ENCODE measurements at regions not wholly inside any gene's neighbourhood (a gene's known extent, or its start where the extent isn't known, plus 50 kb on each side); places are given as distances from the start of the nearest gene placed in this dataset.

GRCh38 chr20:60658681-60659080, 593.4 kb upstream of the CDH4 start:
- DNase-seq = no peak

DNA sequence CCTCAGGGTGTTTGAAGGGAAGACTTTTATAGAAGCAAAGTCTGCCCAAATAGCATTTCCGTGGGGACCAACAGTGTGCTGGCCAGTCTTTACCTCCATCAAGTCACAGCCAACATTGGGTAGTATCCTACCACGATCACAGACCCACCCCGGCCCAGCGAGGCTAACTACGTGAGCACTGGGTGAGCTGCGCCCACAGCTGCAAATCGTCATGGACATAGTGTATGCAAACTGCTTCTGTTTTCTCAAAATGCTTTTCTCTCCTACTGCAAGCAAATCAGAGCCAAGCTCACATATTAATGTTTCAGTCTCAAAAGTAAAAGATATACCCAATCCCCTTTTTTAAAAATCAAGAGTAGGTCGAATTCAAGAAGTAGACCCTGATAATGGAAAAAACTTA, 592.8 kb upstream of the CDH4 start:
- no peak for DNase-seq

GRCh38 chr20:60662307-60662706, 589.8 kb upstream of the CDH4 start:
- DNase-seq = no peak

GRCh38 chr20:60664106-60664505, 588.0 kb upstream of the CDH4 start:
- DNase-seq = no peak

GRCh38 chr20:60667641-60668040, 584.4 kb upstream of the CDH4 start:
- no peak for DNase-seq

DNA sequence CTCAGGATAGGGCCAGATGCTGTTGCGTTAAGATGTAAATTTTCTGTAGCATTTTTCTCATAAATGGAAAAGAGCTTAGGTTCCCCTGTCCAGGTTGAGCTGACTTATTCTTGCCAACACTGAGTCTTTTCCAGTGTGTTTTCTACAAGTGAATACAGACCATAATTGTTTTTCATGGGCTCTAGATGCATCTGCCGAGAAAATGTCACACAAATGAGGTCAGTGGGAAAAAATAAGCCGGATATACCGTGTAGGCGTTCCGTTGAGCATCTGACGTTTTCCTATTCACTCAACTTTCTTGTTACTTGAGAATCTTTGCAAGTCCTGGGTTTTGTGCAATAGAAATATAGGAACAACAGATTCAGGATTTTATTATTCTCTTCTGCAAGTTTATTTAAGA, 582.9 kb upstream of the CDH4 start:
- no peak for DNase-seq

DNA sequence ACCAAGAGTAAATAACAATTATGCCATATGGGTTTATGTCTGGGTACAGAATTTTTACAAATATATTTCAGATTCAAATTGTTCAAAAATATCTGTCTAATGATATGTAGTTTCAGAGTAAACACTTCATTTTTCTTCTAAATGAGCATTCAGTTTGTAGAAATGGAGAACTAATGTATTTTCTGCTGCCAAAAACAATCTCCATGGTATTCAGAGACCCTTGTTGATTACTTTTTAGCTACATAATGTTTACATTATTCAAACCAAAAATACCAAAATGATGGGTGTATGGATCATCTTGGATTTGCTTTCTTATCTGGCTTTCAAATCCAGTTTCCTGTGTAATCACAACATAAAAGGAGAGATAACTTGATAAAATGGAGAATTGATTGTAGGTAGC, 576.0 kb upstream of the CDH4 start:
- no peak for DNase-seq

GRCh38 chr20:60677819-60678218, 574.2 kb upstream of the CDH4 start:
- no peak for DNase-seq

DNA sequence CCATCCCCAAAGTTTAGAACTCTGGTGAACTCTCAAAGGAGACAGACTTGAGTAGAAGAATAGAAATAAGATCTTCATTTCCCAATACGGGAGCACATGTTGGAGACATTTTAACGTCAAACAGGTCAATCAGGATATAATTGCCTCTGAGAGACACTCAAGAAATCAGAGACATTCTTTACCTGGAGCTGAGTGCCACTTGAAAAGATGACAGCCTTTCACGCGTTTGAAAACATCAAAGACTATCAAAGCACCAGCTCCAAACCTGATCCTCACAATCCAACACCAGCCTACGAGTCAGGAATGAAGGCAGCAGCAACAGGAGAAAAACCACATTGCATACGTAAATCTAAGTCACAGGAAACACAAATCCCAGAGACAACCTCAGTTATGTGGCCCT, 571.5 kb upstream of the CDH4 start:
- DNase-seq = no peak

DNA sequence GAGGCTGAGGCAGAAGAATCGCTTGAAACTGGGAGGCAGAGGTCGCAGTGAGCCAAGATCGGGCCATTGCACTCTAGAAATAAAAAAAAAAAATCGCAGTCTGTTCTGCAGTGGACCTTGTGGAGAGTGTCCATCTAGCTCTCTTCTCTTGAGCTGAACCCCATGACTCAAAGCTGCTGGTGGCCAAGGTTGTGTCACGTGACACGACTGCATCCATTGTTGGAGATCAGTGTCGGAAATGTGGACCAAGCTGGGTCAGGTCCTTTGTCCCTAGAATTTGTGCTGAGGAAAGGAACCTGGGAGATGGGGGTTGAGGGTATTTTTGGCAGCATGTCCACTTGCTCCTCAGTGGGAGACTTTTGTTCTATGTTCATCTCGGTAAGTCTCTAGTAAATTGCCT, 564.8 kb upstream of the CDH4 start:
- DNase-seq = no peak

- no peak for DNase-seq
Measured at GRCh38 chr20:60690771-60691170, 561.3 kb upstream of the CDH4 start.

DNA sequence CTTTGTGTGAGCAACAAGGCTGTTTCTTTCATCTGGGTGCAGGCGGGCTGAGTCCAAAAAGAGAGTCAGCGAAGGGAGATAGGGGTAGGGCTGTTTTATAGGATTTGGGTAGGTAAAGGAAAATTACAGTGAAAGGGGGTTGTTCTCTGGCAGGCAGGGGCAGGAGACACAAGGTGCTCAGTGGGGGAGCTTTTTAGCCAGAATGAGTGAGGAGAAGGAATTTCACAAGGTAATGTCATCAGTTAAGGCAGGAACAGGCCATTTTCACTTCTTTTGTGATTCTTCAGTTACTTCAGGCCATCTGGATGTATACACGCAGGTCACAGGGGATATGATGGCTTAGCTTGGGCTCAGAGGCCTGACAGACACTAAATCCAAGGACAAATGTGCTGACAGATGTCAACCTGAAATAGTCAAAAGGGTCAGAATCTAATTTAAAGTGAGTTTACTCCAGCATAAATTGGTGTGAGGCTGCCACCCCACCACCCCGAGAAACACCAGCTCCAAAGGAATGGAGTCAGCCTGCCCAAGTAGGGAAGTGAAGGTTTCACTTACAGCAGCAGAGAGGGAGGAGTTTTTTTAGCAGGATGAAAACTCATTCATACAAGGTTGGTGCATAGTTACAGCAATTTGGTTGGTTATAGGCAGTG, 560.0 kb upstream of the CDH4 start:
- no peak for DNase-seq

DNA sequence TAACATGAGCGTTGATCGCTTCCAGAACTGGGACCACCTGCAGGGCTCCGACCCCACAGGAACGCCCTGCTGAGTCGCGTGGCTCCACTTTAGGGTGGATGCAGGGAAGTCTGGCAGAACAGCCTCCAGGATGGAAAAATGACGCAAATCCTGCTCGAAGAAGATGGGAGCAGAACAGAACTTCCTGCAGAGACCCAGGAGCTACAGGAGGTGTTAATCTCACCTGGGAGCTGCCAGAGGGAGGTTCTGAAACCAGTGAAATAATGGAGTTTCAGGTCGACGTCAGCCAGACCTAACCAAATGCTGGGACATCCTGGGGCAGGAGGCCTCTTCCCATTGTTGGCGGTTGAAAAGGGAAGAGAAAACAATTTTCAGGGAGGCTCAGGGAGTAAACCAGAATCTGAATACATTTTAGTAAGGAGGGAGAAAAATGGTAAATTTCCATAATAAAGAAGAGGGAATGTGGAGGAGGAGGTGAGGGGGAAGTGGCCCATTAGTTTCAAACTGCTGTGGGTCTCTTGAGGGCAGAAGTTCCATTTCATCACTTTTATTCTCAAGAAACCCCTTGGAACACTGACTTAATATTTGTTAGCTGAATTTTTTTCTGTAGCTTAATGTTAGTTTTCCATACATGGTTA, 558.4 kb upstream of the CDH4 start:
- DNase-seq = no peak

GRCh38 chr20:60694763-60695162, 557.3 kb upstream of the CDH4 start:
- no peak for DNase-seq

- no peak for DNase-seq
Measured at GRCh38 chr20:60695226-60696000, 556.6 kb upstream of the CDH4 start.

- no peak for DNase-seq
Measured at GRCh38 chr20:60697252-60697651, 554.8 kb upstream of the CDH4 start.

GRCh38 chr20:60700728-60701127, 551.3 kb upstream of the CDH4 start:
- DNase-seq = no peak

GRCh38 chr20:60704147-60704546, 547.9 kb upstream of the CDH4 start:
- DNase-seq = no peak

DNA sequence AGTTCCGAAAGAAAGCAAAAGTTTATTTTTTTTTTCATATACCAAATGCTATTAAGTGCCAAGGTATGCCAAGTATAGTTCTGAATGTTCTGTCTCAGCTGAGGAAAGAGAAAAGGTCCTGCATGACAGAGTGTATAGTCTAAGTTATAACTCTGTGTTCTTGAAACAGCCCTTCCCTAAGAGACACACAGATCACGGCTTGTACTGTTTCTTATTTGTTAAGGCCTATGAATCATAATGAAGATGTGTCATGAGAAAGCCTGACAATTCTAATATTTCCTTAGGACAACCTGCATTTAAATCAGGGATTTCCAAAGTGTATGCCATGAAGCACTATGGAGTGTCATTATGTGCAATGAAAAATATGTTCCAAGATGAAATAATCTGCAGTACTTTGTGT, 538.7 kb upstream of the CDH4 start:
- DNase-seq = no peak

GRCh38 chr20:60715172-60715571, 536.9 kb upstream of the CDH4 start:
- DNase-seq = no peak

DNA sequence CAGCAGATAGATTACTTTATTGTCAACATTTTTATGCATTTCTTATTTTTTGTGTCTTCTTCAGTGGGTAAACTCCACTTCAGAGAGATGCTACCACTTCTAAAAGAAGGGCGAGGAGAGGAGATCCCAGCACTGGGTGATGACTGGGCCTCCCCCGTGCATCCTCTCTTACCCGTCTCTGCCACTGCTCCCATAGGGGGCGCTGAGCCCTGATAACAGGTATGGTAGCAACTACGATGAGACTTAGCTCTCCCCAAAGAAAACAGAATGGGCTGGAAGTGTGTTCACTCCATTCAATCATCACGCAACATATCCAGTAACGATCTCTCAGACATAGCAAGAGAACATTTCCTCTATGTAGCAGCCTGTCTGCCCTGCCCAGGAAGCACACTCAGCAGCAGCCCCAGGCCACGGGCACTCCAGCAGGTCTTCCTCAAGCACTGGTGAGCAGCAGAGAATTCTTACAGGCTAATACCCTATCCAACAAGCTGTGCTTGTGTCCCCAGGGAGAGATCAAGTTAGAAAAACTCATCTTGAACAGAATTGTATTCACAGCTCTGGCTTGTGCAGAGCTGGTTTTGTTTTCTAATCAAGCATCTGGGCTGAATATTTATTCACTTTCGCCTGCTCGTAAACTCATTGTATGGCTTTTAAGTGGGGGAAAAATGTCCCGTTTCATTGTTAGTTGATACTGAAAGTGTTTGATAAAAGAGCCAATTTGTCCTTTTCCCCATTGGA, 533.1 kb upstream of the CDH4 start:
- DNase-seq = no peak

- DNase-seq = no peak
Measured at GRCh38 chr20:60725311-60725906, 526.7 kb upstream of the CDH4 start.

GRCh38 chr20:60727425-60727824, 524.6 kb upstream of the CDH4 start:
- no peak for DNase-seq

Data from midbrain (tissue), 1 donor.